ENCODE measurements at regions not wholly inside any gene's neighbourhood (a gene's known extent, or its start where the extent isn't known, plus 50 kb on each side); places are given as distances from the start of the nearest gene placed in this dataset.
A peak's percentile ranks its signal among the peaks of the same experiment; 100 is the strongest.

- peak; percentile 77 for DNase-seq
Measured at GRCh38 chr5:40385544-40385943, 294.2 kb upstream of the PTGER4 start.

DNA sequence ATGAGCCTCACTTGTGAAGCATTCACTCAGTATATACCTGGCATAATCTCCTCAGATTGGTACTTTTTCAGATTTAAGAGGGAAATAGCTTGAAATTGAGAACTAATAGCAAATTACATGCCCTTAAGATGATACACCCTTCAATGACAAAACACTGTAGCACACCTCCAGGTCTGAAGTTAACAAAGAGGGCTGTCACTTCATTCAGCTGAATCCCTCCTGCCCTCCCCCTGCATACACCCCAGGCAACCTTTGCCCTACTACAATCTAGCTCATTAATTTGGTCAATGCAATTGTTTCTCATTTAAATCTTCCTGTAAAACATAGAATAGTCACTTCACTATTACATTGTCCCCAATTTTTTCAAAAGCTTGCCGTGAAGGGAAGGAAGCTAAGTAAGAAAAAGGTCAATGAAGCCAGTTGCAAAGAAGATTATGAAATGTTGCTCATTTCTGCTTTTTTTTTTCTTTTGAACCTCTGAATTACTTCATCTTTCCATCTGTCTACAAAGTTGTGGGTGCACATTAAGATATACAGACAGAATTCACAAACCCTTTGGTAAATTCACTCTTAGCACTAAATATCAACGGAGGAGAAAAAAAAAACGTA is 294.8 kb upstream of the PTGER4 start:
- DNase-seq: no peak

GRCh38 chr5:40383749-40384651 is 295.7 kb upstream of the PTGER4 start:
- peak; percentile 89 for DNase-seq

- DNase-seq: peak; percentile 47
Measured at GRCh38 chr5:40381676-40382363, 297.9 kb upstream of the PTGER4 start.

GRCh38 chr5:40381016-40381415 is 298.7 kb upstream of the PTGER4 start:
- DNase-seq: no peak

GRCh38 chr5:40378396-40379177 is 301.1 kb upstream of the PTGER4 start:
- DNase-seq: no peak

DNA sequence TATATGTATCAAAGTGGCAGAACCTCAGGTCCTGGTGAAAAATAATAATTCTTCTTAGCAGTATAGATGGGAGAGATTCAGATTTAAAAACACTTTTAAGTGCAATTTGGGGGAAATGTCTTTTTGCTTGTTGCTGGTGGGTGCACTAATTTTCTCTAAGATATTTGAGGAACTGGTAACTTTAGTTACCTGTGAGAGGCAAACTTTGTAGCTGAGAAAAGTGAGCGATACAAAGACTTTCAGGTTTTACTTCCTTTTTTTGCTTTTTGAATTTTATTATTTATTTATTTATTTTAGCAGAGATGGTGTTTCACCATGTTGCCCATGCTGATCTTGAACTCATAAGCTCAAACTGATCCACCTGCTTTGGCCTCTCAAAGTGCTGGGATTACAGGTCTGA is 303.1 kb upstream of the PTGER4 start:
- no peak for DNase-seq

DNA sequence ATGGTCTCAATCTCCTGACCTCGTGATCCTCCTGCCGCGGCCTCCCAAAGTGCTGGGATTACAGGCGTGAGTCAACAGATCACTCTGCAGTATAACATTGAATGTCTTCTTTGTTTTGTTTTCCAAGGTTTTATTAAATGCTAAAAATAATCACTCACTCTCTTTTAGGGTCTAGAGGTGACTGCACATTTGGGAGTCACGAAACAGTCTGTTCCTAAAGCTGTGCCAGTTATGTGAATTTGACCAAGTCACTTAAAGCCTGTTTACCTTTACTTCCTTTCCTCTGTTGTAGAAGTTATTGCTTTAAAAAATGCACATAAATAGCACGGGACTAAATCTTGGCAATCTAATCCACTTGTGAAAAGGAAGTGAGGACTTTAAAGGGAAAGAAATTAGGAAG is 304.9 kb upstream of the PTGER4 start:
- no peak for DNase-seq

DNA sequence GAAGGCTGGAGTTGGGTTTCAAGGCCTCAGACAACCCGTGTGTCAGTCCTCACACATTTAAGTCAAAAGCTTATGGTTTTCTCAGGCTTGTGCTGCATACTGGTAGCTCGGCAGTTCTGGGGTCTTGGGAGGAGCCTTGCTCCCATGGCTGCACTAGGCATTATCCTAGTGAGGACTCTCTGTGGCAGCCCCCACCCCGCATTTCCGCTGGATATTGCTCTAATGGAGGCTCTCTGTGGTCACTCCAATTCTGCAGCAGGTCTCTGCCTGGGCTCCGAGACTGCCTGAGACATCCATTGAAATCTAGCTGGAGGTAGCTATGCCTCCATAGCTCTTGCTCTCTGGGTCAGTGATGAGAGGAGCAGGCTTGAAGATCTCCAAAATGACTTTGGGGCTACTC is 311.5 kb upstream of the PTGER4 start:
- no peak for DNase-seq

- DNase-seq: no peak
Measured at GRCh38 chr5:40367255-40367654, 312.5 kb upstream of the PTGER4 start.

DNA sequence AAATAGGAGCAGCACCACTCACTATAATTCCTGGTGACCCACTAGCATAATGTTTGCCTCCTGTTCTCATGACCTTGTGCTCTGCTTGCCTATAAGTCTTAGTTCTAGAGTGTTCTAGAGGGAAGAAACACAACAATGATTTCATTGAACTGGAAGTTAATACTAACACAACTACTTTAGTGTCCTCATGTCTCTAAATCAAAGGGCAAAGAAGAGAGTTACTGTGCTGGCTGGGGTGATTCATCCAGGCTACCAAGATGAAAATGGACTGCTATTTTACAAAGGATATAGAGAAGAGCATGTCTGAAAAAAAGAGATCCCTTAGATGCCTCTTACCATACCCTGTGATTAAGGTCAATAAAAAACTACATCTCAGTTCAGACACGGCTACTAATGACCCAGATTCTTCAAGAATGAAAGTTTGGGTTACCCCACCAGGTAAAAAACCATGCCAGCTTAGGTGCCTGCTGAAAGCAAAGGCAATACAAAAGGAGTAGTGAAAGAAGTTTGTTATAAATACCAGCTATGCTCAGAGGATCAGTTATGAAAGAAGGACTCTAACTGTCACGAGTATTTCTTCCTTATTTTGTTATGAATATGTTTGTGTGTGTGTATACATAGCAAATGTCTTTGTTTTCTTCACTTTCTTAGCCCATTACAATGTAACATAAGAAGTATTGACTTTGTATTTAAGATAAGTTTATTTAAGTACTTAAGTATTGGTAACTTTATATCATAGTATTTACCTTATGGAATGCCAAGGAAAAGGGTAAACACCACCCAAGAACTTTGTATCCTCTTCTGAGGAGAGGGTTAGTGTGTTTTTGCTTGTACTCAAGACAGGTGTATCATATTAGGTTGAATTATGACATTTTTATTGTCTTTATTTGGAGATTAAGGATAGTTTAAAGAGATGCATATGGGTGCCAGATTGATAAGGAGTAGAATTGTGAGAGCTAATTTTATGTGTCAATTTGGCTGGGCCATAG is 314.1 kb upstream of the PTGER4 start:
- no peak for DNase-seq

DNA sequence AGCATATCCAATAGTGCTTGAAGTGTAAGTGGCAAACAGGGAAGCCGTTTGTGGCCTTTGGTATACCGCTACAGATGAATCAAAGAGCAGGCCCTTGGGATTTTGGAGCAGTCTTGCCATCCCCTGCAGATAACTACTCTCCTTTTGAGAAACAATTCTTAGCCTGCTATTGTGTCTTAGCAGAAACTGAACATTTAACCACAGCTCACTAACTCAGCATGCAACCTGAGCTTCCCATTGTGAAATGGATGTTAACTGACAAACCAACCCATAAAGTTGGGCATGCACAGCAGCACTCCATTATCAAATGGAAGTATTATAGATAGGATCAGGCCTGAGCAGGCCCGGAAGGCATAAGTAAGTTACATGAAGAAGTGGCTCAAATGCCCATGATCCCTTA is 315.3 kb upstream of the PTGER4 start:
- DNase-seq: no peak

- no peak for DNase-seq
Measured at GRCh38 chr5:40361378-40361777, 318.3 kb upstream of the PTGER4 start.

DNA sequence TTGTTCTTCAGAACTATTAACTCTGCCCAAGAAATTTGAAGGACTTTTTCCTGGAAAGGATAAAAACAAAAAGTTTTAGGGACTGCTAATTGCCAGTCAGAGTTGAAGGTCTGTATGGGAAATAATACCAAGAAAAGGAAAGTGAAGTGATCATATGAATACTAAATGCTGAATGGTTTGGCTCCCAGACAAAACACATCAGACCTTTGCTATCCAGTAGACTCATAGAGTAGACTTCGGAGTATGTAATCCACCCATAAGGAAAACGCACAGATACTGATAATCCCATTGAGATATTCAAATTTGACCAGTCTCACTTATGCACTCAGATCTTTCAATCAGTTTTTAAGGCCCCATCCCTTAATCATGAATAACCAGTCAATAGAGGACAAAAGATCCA is 319.0 kb upstream of the PTGER4 start:
- no peak for DNase-seq

DNA sequence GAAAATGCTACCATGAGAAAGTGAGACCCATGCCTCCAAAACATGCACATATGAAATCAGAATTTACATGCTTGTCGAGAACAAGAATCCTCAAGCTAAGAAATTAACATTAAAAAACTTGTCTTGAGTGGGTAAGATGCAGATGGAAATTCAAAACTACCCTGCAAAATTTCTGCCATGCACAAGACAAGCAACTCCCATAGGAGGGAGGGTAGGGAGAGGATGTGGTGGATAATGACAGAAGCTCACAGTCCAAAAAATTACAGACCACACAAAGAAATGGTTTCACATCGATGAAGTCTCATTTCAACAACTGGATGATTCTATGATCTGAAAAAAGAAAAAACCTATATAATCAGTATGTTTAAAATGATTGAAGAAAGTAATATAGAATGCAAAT is 319.9 kb upstream of the PTGER4 start:
- DNase-seq: no peak

- DNase-seq: peak; percentile 44
Measured at GRCh38 chr5:40359093-40359492, 320.6 kb upstream of the PTGER4 start.

DNA sequence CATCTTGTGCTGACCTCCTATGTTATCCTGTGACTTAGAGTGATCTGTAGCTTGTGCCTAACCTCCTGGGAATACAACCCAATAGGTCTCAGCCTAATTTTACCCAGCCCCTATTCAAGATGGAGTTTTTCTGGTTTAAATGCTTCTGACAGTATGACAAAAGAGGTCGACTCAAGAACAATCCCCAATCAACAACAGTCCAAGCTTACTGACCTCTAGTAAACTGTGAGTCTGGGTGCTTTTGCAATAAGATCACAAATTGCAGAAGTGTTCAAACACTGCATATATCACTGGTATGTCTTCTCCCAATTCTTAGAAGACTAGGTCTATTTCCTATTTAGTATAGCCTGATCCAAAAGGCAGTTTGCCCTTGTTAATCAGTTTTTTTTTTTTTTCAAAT is 323.5 kb upstream of the PTGER4 start:
- DNase-seq: no peak

GRCh38 chr5:40355846-40356245 is 323.9 kb upstream of the PTGER4 start:
- no peak for DNase-seq

DNA sequence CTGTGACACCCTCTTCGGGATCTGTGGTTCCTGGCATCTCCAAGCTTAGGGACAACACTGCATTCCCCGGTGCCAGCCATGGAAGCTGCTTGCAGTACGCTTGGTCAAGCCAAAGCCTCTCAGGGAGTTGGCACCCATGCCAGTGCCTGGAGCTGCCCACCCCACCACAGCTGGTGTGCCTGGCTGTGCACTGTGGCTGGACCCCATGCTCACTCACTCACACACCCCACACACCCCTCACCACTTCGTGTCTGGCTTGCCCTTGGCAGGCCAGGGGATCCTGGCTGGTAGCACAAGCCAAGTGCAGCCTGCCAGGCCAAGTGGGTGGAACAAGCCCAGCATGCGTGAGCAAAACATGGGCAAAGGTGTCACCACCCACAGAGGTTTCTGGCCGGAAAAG is 324.5 kb upstream of the PTGER4 start:
- DNase-seq: no peak

DNA sequence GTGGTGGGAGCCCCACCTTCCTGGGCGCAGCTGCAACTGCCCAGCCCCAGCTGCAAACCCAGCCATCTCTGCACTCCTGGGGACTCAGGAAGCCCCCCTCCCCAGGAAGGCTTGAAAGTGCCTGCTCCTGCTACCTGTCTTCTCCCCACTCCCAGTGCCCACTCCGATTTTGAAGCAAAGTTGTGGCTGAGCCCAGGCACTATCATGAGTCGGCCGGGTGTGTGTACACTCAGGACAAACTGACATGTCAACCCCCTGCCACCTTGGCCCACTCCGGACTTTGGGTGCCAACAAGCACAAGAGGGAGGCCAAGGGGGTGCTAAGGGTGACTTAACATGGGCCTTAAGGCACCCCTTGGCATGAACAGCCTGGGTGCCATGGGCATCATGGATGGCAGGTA is 325.5 kb upstream of the PTGER4 start:
- no peak for DNase-seq

DNA sequence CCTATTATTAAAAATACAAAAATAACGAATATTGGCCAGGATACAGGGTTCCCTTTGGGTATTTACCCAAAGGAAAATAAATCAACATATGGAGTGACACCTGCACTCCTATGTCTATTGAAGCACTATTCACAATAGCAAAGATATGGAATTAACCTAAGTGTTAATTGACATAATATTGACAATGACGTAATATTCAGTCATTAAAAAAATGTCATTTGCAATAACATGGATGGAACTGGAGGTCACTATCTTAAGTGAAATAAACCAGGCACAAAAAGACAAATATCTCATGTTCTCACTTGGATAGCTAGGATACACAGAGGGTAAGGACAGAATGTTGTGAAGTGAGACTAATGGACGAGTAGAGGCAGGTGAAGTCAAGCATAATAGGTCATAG is 326.3 kb upstream of the PTGER4 start:
- DNase-seq: no peak

All from NCI-H226 (cell line).